BLaER1 (cell line): ENCODE measurements at regions not wholly inside any gene's neighbourhood (a gene's known extent, or its start where the extent isn't known, plus 50 kb on each side); places are given as distances from the start of the nearest gene placed in this dataset.
A peak's percentile ranks its signal among the peaks of the same experiment; 100 is the strongest.

Experiments
- H3K27ac ChIP-seq: shearing (Covaris generic); formaldehyde crosslinking; 2 replicates; pipeline ENCODE4 v1.8.1; 2022
- H3K27me3 ChIP-seq: shearing (Covaris generic); formaldehyde crosslinking; 2 replicates; pipeline ENCODE4 v1.8.1; 2022
- H3K36me3 ChIP-seq: shearing (Covaris generic); formaldehyde crosslinking; 2 replicates; pipeline ENCODE4 v1.8.1; 2022
- H3K4me1 ChIP-seq: shearing (Covaris generic); formaldehyde crosslinking; 2 replicates; pipeline ENCODE4 v1.8.1; 2022
- H3K4me2 ChIP-seq: shearing (Covaris generic); formaldehyde crosslinking; 2 replicates; pipeline ENCODE4 v1.8.1; 2022
- H3K4me3 ChIP-seq: shearing (Covaris generic); formaldehyde crosslinking; 2 replicates; pipeline ENCODE4 v1.8.1; 2022
- H3K9ac ChIP-seq: shearing (Covaris generic); formaldehyde crosslinking; 2 replicates; pipeline ENCODE4 v1.8.1; 2022
- H3K9me3 ChIP-seq: shearing (Covaris generic); formaldehyde crosslinking; 2 replicates; pipeline ENCODE4 v1.8.1; 2022
- H4K20me1 ChIP-seq: shearing (Covaris generic); formaldehyde crosslinking; 2 replicates; pipeline ENCODE4 v1.8.1; 2022
- Cebpa-rat ChIP-seq: shearing (Covaris generic); IDR thresholded peaks from 2 replicates; pipeline ENCODE4 v1.8.1; 2022

DNA sequence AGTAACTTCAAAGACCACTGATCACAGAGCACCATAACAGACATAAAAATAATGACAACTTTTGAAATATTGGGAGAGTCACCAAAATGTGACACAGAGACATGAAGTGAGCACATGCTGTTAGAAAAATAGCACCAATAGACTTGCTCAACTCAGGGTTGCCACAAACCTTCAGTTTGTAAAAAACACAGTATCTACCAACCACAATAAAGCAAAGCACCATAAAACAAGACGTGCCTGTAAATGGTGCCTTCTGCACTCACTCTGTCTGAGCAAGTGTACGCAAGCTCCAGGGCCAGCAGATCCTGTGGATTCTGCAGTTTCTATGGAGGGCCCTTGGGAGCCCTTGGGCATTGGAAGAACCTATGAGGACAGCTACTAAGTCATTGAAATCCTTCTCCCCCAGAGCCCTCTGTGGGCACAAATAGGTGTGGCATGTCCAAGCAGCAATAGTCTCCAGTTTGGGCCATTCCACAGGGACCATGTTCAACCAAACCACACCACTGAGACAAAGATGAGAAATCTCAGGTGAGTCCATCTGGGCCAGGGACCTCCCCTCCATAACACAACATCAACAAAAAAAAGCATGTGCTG is 116.9 kb upstream of the RAB4A start:
- H3K9me3 ChIP-seq: no peaks in the 10 kb centered on the region
- no peaks in the 10 kb centered on the region for H3K36me3 ChIP-seq
- no peak overlapping the region for H3K27ac ChIP-seq
- no peak overlapping the region for H3K4me3 ChIP-seq
- H3K4me1 ChIP-seq: peaks cover 28% of the 10 kb centered on the region
- no peaks in the 10 kb centered on the region for H4K20me1 ChIP-seq
- peak overlapping the region; percentile 73; the same call in 1 of the 2 replicates for H3K4me2 ChIP-seq
- no peak for TF ChIP-seq Cebpa-rat
- H3K27me3 ChIP-seq: no peaks in the 10 kb centered on the region
- no peak overlapping the region for H3K9ac ChIP-seq

DNA sequence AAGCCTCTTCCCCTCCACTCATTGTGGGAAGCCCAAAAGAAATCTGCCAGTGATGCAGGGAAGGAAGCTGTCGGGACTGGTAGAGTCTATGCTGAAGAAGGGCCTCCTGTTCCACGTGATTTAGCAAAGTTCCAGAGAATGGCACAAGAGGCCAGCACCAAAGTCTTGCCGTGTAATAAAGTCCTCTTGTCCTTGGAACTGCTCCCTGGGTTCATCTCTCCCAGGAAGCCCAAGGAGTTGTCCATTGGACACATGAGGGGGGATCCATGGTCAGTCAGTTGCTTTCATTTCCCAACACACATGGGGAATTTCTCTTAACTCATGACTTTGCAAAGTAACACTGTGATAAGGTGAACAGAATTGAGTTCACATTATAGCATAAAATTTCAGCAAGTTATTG is 116.1 kb upstream of the RAB4A start:
- TF ChIP-seq Cebpa-rat: no peak
- no peaks in the 10 kb centered on the region for H3K27me3 ChIP-seq
- no peak overlapping the region for H3K4me3 ChIP-seq
- no peaks in the 10 kb centered on the region for H3K9me3 ChIP-seq
- H3K9ac ChIP-seq: no peak overlapping the region
- H3K4me1 ChIP-seq: peaks cover 28% of the 10 kb centered on the region
- H3K4me2 ChIP-seq: peak overlapping the region; percentile 73
- H3K36me3 ChIP-seq: no peaks in the 10 kb centered on the region
- no peaks in the 10 kb centered on the region for H4K20me1 ChIP-seq
- no peak overlapping the region for H3K27ac ChIP-seq

DNA sequence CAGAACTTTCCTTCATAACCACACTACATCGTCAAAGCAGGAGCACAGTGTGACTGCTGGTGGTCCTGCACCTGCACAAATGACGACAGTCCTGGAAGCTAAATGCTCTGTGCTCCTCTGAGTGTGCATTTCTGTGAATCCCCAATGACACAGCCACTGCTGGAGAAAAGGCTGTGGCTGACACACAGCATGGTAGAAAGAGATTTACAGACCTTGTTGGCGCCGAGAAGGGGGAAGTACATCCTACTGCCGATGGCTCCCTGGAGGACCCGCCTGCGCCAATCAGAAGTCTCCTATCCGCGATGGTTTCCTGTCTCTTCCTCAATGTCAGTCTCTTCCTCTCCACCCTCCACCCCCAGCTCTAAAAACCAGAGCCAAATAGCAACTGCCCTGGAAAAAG is 115.4 kb upstream of the RAB4A start:
- Histone ChIP-seq H4K20me1 (no peaks in the 10 kb centered on the region), H3K27me3 (no peaks in the 10 kb centered on the region), H3K9ac (no peak overlapping the region), H3K27ac (no peak overlapping the region), H3K9me3 (no peaks in the 10 kb centered on the region), H3K4me1 (peaks cover 28% of the 10 kb centered on the region), H3K4me3 (no peak overlapping the region), H3K4me2 (peak overlapping the region; percentile 73), H3K36me3 (no peaks in the 10 kb centered on the region)
- no peak for TF ChIP-seq Cebpa-rat

DNA sequence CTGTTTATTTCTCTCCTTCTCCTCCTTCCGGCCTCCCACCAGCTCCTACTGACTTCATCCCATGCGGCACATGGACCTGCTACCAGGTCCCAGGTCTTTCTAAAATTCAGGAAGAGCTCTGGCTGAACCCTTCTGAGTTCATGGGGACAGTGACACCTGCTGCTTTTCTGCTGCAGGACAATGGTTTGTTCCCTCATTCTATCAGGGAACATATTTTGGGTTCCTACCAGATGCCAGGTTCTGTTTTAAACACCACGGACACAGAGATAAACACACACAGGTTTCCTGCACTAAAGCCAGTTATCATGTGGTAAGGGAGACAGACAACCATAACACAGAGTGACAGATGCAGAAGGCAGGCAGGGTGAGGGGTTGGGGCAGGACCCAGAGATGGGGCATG is 114.0 kb upstream of the RAB4A start:
- Histone ChIP-seq H3K9me3 (no peaks in the 10 kb centered on the region), H3K27me3 (no peaks in the 10 kb centered on the region), H3K9ac (no peak overlapping the region), H3K4me3 (no peak overlapping the region), H3K36me3 (no peaks in the 10 kb centered on the region), H3K4me1 (peaks cover 30% of the 10 kb centered on the region), H4K20me1 (no peaks in the 10 kb centered on the region), H3K4me2 (no peak overlapping the region), H3K27ac (no peak overlapping the region)
- TF ChIP-seq Cebpa-rat: no peak

DNA sequence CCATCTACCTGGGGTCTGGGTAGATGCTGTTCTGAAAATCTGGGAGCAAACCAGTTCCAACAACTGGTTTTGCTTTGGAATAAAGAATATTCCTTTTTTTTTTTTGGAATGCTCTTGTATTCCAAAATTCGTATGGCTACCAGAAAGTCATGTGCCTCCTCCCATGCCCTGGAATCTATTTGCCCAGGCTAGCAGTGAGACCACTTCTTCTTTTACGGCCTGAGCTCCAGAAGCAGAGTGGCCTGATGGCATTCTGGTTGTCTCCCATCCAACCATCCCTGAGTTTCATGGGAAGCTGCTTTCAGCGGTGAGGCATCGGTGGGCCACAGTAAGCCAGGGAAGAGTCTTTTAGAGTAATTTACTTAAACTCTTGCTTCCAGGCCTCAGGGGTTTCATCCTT is 113.4 kb upstream of the RAB4A start:
- no peak overlapping the region for H3K4me3 ChIP-seq
- H3K36me3 ChIP-seq: no peaks in the 10 kb centered on the region
- no peaks in the 10 kb centered on the region for H3K27me3 ChIP-seq
- H3K4me1 ChIP-seq: peaks cover 34% of the 10 kb centered on the region
- no peaks in the 10 kb centered on the region for H3K9me3 ChIP-seq
- TF ChIP-seq Cebpa-rat: no peak
- no peak overlapping the region for H3K27ac ChIP-seq
- H4K20me1 ChIP-seq: no peaks in the 10 kb centered on the region
- no peak overlapping the region for H3K9ac ChIP-seq
- H3K4me2 ChIP-seq: no peak overlapping the region

DNA sequence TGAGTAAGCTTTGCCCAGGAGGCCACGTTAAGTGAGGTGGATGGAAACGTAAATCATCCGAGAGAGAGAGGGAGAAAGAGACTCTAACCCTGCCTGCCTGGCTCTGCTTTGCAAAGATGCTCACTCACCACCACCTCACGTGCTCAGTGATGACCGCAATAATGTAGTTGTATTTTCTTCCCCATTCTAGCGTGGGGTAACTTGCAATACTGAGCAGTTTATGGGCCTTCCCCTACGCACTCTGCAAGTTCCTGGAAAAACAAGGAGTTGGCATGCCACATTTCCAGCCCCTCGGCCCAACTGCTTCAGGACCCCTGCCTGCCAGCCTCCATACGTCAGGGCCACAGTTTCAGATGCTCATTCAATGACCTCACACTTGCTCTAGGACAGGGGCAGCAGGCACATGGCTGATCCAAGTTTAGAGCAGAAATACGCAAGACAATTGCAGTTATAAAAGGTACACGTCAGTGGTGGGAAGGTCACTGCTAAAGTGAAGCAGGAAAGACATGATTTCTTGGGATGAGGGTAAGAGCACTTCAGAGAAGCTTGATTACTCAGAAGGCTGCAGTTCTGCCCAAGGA is 112.5 kb upstream of the RAB4A start:
- H3K4me3 ChIP-seq: no peak overlapping the region
- no peak overlapping the region for H3K27ac ChIP-seq
- no peaks in the 10 kb centered on the region for H3K36me3 ChIP-seq
- no peak overlapping the region for H3K4me2 ChIP-seq
- H3K9ac ChIP-seq: no peak overlapping the region
- no peaks in the 10 kb centered on the region for H3K27me3 ChIP-seq
- no peak for TF ChIP-seq Cebpa-rat
- no peaks in the 10 kb centered on the region for H3K9me3 ChIP-seq
- no peaks in the 10 kb centered on the region for H4K20me1 ChIP-seq
- H3K4me1 ChIP-seq: peaks cover 34% of the 10 kb centered on the region

DNA sequence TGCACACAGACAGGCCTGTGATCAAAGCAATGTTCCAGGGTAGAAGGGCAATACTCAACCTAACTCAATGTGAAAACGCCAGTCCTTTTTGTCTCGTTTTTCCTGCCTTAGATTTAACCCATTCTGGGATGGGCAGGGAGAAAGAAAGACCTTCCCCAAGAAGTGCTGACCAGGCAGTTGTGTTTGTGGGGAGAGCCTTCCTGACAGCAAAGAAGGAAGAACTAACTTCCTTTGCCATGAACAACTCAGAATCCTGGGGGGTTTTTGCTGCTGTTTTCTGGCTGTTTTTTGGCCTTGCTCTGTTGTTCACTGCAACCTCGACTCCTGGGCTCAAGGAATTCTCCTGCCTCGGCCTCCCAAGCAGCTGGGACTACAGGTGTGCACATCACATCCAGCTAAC is 112.0 kb upstream of the RAB4A start:
- Histone ChIP-seq H3K4me1 (peaks cover 34% of the 10 kb centered on the region), H3K4me3 (no peak overlapping the region), H3K27me3 (no peaks in the 10 kb centered on the region), H3K4me2 (no peak overlapping the region), H3K27ac (no peak overlapping the region), H3K9ac (no peak overlapping the region), H3K9me3 (no peaks in the 10 kb centered on the region), H3K36me3 (no peaks in the 10 kb centered on the region), H4K20me1 (no peaks in the 10 kb centered on the region)
- TF ChIP-seq Cebpa-rat: no peak

DNA sequence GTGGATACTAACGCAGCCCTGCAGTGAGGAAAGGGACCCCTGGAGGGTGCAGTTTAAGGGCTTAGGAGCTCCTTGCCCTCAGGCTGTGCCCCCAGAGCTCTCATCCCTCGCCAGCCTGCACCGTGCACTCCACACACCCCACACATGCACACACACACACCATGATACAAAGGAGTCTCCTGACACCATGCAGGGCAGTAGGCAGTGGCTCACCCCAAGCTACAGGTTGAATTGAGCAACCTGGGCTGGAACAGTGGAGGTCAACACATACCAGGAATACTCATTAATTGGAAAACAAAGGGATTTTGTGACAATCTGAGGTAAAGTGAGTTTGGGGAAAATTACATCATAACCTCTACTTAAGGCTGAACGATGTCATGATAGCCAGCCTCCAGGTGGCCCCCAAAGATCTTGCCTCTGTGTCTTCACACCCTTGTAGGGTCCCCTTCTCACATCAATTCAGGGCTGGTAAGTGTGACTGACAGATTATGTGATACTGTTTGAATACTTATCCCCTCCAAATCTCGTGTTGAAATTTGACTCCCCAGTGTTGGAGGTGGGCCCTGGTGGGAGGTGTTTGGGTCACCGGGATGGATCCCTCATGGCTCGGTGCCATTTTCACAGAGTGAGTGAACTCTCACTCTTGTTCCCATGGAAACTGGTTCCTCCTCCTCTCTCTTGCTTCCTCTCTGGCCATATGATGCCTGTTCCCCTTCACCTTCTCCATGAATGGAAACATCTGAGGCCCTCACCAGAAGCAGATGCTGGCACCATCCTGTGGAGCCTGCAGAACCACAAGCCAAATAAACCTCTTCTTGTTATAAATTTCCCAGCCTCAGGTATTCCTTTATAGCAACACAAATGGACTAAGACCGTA is 111.0 kb upstream of the RAB4A start:
- Histone ChIP-seq H3K9me3 (no peaks in the 10 kb centered on the region), H3K4me3 (no peak overlapping the region), H4K20me1 (no peaks in the 10 kb centered on the region), H3K9ac (no peak overlapping the region), H3K27me3 (no peaks in the 10 kb centered on the region), H3K36me3 (no peaks in the 10 kb centered on the region), H3K4me1 (peaks cover 25% of the 10 kb centered on the region), H3K27ac (no peak overlapping the region), H3K4me2 (no peak overlapping the region)
- TF ChIP-seq Cebpa-rat: no peak

DNA sequence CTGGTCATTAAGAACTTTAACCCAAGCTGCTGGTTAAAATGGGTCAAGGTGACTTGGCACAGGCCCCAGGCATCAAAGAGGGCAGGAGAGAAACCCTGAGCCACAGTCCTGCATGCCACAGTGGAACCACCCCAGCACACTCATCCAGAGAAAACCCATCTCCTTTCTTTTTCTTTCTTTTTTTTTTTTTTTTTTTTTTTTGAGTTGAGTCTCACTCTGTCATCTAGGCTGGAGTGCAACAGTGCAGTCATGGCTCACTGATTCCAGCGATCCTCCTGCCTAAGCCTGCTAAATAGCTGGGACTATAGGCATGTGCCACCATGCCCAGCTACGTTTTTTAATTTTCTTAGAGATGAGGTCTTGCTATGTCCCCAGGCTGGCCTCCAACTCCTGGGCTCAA is 109.2 kb upstream of the RAB4A start:
- Histone ChIP-seq H3K9me3 (no peaks in the 10 kb centered on the region), H3K4me2 (no peak overlapping the region)
- no peak for TF ChIP-seq Cebpa-rat

DNA sequence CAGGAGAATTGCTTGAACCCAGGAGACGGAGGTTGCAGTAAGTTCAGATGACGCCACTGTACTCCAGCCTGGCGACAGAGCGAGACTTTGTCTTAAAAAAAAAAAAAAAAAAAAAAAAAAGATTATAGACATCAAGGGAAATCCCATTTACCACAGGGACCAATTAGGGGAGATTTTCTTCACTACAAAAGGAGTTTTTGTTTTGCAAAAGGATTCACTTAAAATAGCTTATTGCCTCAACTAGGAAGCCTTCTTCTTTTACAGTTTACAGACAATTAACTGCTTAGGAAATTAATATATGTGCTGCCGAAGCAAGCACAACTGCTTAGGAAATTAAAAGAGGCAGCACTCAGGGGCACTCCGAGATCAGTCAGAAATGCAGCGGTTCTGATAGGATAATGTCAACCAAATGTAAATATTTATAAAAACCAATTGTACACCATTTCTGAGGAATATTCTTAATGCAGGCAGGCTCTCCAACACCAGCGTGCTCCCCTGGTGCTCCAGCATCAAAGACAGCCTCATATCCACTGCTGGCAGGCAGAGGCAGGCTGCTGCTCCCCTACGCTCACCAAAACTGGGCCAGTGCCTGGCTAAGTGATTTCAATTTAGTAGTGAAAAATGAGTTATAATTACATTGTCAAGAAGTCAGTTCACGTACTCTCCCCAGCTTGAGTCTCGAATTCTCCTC is 107.9 kb upstream of the RAB4A start:
- Histone ChIP-seq H3K4me1 (0 out of 2 replicates have a peak, but pooled peaks cover 6% of the 10 kb centered on the region), H3K9me3 (no peaks in the 10 kb centered on the region), H4K20me1 (no peaks in the 10 kb centered on the region), H3K36me3 (no peaks in the 10 kb centered on the region), H3K27ac (no peak overlapping the region), H3K4me2 (no peak overlapping the region), H3K4me3 (no peak overlapping the region), H3K27me3 (no peaks in the 10 kb centered on the region), H3K9ac (no peak overlapping the region)
- TF ChIP-seq Cebpa-rat: no peak

More for the DNA sequence above, 109.2 kb upstream of the RAB4A start:
- Histone ChIP-seq H3K27ac (no peak overlapping the region), H3K4me1 (peaks cover 7% of the 10 kb centered on the region), H3K36me3 (no peaks in the 10 kb centered on the region), H3K4me3 (no peak overlapping the region), H3K27me3 (no peaks in the 10 kb centered on the region), H3K9ac (no peak overlapping the region), H4K20me1 (no peaks in the 10 kb centered on the region)
